Heart left ventricle (tissue), 16 donors: ENCODE measurements at regions not wholly inside any gene's neighbourhood (a gene's known extent, or its start where the extent isn't known, plus 50 kb on each side); places are given as distances from the start of the nearest gene placed in this dataset.

Experiments used
- ATAC-seq, 4 donors: fragments of 200-7000 bp; cut with Tn5 transposase; one replicate each; pipeline ENCODE4 v1.9.1; 2020 to 2022; ENCODE audit warnings: moderate library complexity in 4 of 4, mild to moderate bottlenecking in 3 of 4, moderate number of reproducible peaks in 1 of 4
- DNase-seq, 5 donors: peaks; one replicate each; pipeline ENCODE4 v3.0.0-alpha.2; 2020
- H3K27ac ChIP-seq, 12 donors: fragments of 200-600 bp; sonication (generic) in 4 of 12; one replicate each; pipeline versions ENCODE4 v1.5.0 to v1.8.0; 2016 to 2022; ENCODE audit warnings: mild to moderate bottlenecking in 2 of 12
- H3K27me3 ChIP-seq, 9 donors: fragments of 200-600 bp; sonication (generic) in 2 of 9; one replicate each; pipeline versions ENCODE4 v1.5.1 to v1.8.0; 2016 to 2022; ENCODE audit warnings: mild to moderate bottlenecking in 3 of 9
- H3K36me3 ChIP-seq, 9 donors: fragments of 200-600 bp; sonication (generic) in 2 of 9; one replicate each; pipeline versions ENCODE4 v1.5.0 to v1.8.0; 2018 to 2022; ENCODE audit warnings: mild to moderate bottlenecking in 2 of 9
- H3K4me1 ChIP-seq, 12 donors: fragments of 200-600 bp; sonication (generic) in 4 of 12; one replicate each; pipeline versions ENCODE4 v1.5.0 to v1.8.0; 2016 to 2022; ENCODE audit warnings: mild to moderate bottlenecking in 3 of 12
- H3K4me3 ChIP-seq, 12 donors: fragments of 200-600 bp; sonication (generic) in 4 of 12; one replicate each; pipeline versions ENCODE4 v1.5.0 to v1.8.0; 2017 to 2022; ENCODE audit warnings: mild to moderate bottlenecking in 9 of 12, moderate library complexity in 4 of 12
- H3K9me3 ChIP-seq, 12 donors: fragments of 200-600 bp; sonication (generic) in 4 of 12; one replicate each; pipeline versions ENCODE4 v1.5.0 to v1.8.0; 2016 to 2022; ENCODE audit warnings: mild to moderate bottlenecking in 1 of 12
- CTCF ChIP-seq, 12 donors: fragments of 200-600 bp; sonication (generic) in 4 of 12; IDR thresholded peaks; one replicate each; pipeline versions ENCODE4 v1.5.0 to v1.8.0; 2018 to 2022; ENCODE audit warnings: antibody characterized with exemption in 12 of 12, mild to moderate bottlenecking in 5 of 12
- POLR2A ChIP-seq, 2 donors: fragments of 450-650 bp; IDR thresholded peaks; one replicate each; pipeline ENCODE4 v1.6.1; 2017; ENCODE audit warnings: antibody characterized with exemption in 2 of 2, mild to moderate bottlenecking in 2 of 2, moderate library complexity in 2 of 2
- WGBS, 4 donors: extraction: QIAGEN DNeasy Blood & Tissue Kit in 2 of 4; methylation state at CpG; one replicate each; pipeline versions ENCODE4 v1.1.5 to v1.1.7; 2013 to 2018; 5-methylcytosine and 5-hydroxymethylcytosine counted together
- intact Hi-C, 10 donors: fragments of 100-400 bp; cut with DNase I; formaldehyde crosslinking; loops; one replicate each; pipeline versions ENCODE4 v1.11.1 to v1.14.2; 2022
- donor health status: ischemic (EF 13 %, LVEDD 7.1; RV severe dilation, severe dysfunction).
- donor health status: healthy with polysubstance abuse.
- donor health status: DM: no; HTN: yes; CAD: no.
- donor health status: DM: no; HTN: no; CAD: no.
- donor health status: ischemic (EF 25% LVEDD 6.9; RV normal size, moderate dysfunction).
- donor health status: ischemic (EF 25% LVEDD 5.7; RV mildly dilated, moderate dysfunction).
- donor health status: healthy.
- donor health status: DM: yes; HTN: yes; CAD: no.
- donor health status: ischemic (EF 35%, LVEDD 5.7; RV mildly dilated, moderate dysfunction).
- donor health status: nonischemic (EF 11% LVEDD 7.7; RV severe dilation, severe dysfunction).
- donor health status: DM: yes; HTN: yes; CAD: no.
- donor health status: PGD.
- donor health status: ischemic (EF 29% LVEDD 5.4; RV normal size, mild dysfunction).
- donor health status: nonischemic (EF 23%, LVEDD 6.1; RV moderate dilation, normal function).

GRCh38 chr18:45383228-45383627 lies 232.0 kb upstream of the SLC14A2 start:
- 93 to 100% (median 98%) methylated on average over 1 of the region's 1 CpG for WGBS, 4 donors
- no peaks in the 10 kb centered on the region for H3K9me3 ChIP-seq
- no peak overlapping the region for H3K4me3 ChIP-seq
- H3K4me1 ChIP-seq = peaks cover 0 to 9% (median 0%) of the 10 kb centered on the region in 12 donors
- DNase-seq (no peak), ATAC-seq (no peak)
- peaks cover 0 to 6% (median 0%) of the 10 kb centered on the region in 9 donors for H3K27me3 ChIP-seq
- TF ChIP-seq POLR2A (IDR thresholded peaks at IDR 0.05) = no peak
- no peak for TF ChIP-seq CTCF (IDR thresholded peaks at IDR 0.05)
- no peaks in the 10 kb centered on the region for H3K36me3 ChIP-seq
- intact Hi-C loops = loop anchor here (5.0 to 10.0 kb wide), 12 partner anchors 62 to 1761 kb away; partner anchors contain the start of gene SETBP1 (in 2 of the 10)
- no peak overlapping the region for H3K27ac ChIP-seq

- peak in 4 of 5 donors; percentile 30 to 41 (median 39) for DNase-seq
- H3K4me3 ChIP-seq = no peak overlapping the region
- peaks cover 0 to 6% (median 0%) of the 10 kb centered on the region in 9 donors for H3K27me3 ChIP-seq
- ATAC-seq = peak; percentile 56 to 77 (median 72)
- TF ChIP-seq CTCF (IDR thresholded peaks at IDR 0.05) = peak; percentile 43 to 79 (median 64)
- no peak for TF ChIP-seq POLR2A (IDR thresholded peaks at IDR 0.05)
- peaks cover 0 to 9% (median 0%) of the 10 kb centered on the region in 12 donors for H3K4me1 ChIP-seq
- intact Hi-C loops = loop anchor here (5.0 to 10.0 kb wide), 12 partner anchors 60 to 1762 kb away; partner anchors contain the start of gene SETBP1 (in 2 of the 10)
- 23 to 30% (median 28%) methylated on average over 3 to 4 of the region's 4 CpGs for WGBS, 4 donors
- no peaks in the 10 kb centered on the region for H3K36me3 ChIP-seq
- H3K27ac ChIP-seq = no peak overlapping the region
- H3K9me3 ChIP-seq = no peaks in the 10 kb centered on the region
Measured at GRCh38 chr18:45384137-45384961, 230.9 kb upstream of the SLC14A2 start.

- Histone ChIP-seq H3K27me3 (peaks cover 0 to 6% (median 0%) of the 10 kb centered on the region in 9 donors), H3K4me3 (no peak overlapping the region), H3K4me1 (peaks cover 0 to 9% (median 0%) of the 10 kb centered on the region in 12 donors), H3K9me3 (no peaks in the 10 kb centered on the region), H3K27ac (no peak overlapping the region), H3K36me3 (no peaks in the 10 kb centered on the region)
- ATAC-seq = no peak
- TF ChIP-seq CTCF (IDR thresholded peaks at IDR 0.05) = no peak
- no peak for TF ChIP-seq POLR2A (IDR thresholded peaks at IDR 0.05)
- no peak for DNase-seq
- WGBS, 4 donors = 57 to 68% (median 66%) methylated on average over 9 of the region's 9 CpGs
- intact Hi-C loops = loop anchor here (5.0 to 10.0 kb wide), 12 partner anchors 60 to 1763 kb away; partner anchors contain the start of gene SETBP1 (in 2 of the 10)
Measured at GRCh38 chr18:45384962-45385315, 230.3 kb upstream of the SLC14A2 start.

- no peak overlapping the region for H3K27ac ChIP-seq
- no peaks in the 10 kb centered on the region for H3K9me3 ChIP-seq
- intact Hi-C loops = loop anchor here in 9 of 10 donors (2.0 to 10.0 kb wide), 10 partner anchors 59 to 1764 kb away; partner anchors contain the start of gene SETBP1 (in 2 of the 9)
- no peaks in the 10 kb centered on the region for H3K36me3 ChIP-seq
- H3K27me3 ChIP-seq = peaks cover 0 to 6% (median 0%) of the 10 kb centered on the region in 9 donors
- peak; percentile 12 to 58 (median 37) for TF ChIP-seq CTCF (IDR thresholded peaks at IDR 0.05)
- no peak for TF ChIP-seq POLR2A (IDR thresholded peaks at IDR 0.05)
- H3K4me1 ChIP-seq = peaks cover 0 to 9% (median 0%) of the 10 kb centered on the region in 12 donors
- WGBS, 4 donors = 51 to 71% (median 58%) methylated on average over 6 to 7 of the region's 7 CpGs
- DNase-seq (no peak), ATAC-seq (peak in 3 of 4 donors; percentile 33 to 57 (median 50))
- H3K4me3 ChIP-seq = no peak overlapping the region
Measured at GRCh38 chr18:45386041-45386655, 229.1 kb upstream of the SLC14A2 start.
